HL-60 (cell line): ENCODE measurements at regions not wholly inside any gene's neighbourhood (a gene's known extent, or its start where the extent isn't known, plus 50 kb on each side); places are given as distances from the start of the nearest gene placed in this dataset.

Experiments used
- DNase-seq, 2 experiments: peaks; one replicate each; pipeline ENCODE4 v3.0.0-alpha.2; 2010 to 2020; ENCODE audit warnings: low read depth in 1 of 2, low spot score in 1 of 2
- H3K27ac ChIP-seq: fragments of 250-450 bp; sonication (Bioruptor Pico); replicated peaks from 2 replicates; pipeline ENCODE4 v1.5.1; 2020; ENCODE audit warnings: mild to moderate bottlenecking, moderate library complexity
- H3K27me3 ChIP-seq: fragments of 250-450 bp; sonication (Bioruptor Pico); 2 replicates; pipeline ENCODE4 v1.5.1; 2021; ENCODE audit warnings: mild to moderate bottlenecking, moderate library complexity; ENCODE audit not compliant: insufficient read depth, poor library complexity, severe bottlenecking
- H3K4me3 ChIP-seq: replicated peaks from 2 replicates; pipeline ENCODE4 v1.5.1; 2011; ENCODE audit warnings: mild to moderate bottlenecking, control low read depth, low read length; ENCODE audit not compliant: insufficient read depth
- GABPA ChIP-seq: IDR thresholded peaks from 2 replicates; pipeline ENCODE4 v1.6.1; 2012; ENCODE audit warnings: low read depth
- POLR2AphosphoS5 ChIP-seq: IDR thresholded peaks from 2 replicates; pipeline ENCODE4 v1.6.1; 2012; ENCODE audit warnings: low read depth
- REST ChIP-seq: IDR thresholded peaks from 2 replicates; pipeline ENCODE4 v1.6.1; 2012; ENCODE audit warnings: low read depth; ENCODE audit not compliant: insufficient replicate concordance
- SPI1 ChIP-seq: IDR thresholded peaks from 2 replicates; pipeline ENCODE4 v1.6.1; 2012; ENCODE audit warnings: low read depth, mild to moderate bottlenecking, borderline replicate concordance
- TF ChIP-seq, protein P1 (sequence below): IDR thresholded peaks from one replicate; pipeline ENCODE4 v1.5.1; 2011; ENCODE audit warnings: low read length, control low read depth, inconsistent platforms; ENCODE audit not compliant: insufficient read depth

- no peak for DNase-seq
- no peaks in the 10 kb centered on the region for H3K27me3 ChIP-seq
- TF ChIP-seq GABPA (no peak), REST (no peak), POLR2AphosphoS5 (no peak), SPI1 (no peak)
- TF ChIP-seq, protein P1, sequence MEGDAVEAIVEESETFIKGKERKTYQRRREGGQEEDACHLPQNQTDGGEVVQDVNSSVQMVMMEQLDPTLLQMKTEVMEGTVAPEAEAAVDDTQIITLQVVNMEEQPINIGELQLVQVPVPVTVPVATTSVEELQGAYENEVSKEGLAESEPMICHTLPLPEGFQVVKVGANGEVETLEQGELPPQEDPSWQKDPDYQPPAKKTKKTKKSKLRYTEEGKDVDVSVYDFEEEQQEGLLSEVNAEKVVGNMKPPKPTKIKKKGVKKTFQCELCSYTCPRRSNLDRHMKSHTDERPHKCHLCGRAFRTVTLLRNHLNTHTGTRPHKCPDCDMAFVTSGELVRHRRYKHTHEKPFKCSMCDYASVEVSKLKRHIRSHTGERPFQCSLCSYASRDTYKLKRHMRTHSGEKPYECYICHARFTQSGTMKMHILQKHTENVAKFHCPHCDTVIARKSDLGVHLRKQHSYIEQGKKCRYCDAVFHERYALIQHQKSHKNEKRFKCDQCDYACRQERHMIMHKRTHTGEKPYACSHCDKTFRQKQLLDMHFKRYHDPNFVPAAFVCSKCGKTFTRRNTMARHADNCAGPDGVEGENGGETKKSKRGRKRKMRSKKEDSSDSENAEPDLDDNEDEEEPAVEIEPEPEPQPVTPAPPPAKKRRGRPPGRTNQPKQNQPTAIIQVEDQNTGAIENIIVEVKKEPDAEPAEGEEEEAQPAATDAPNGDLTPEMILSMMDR = no peak
- no peak overlapping the region for H3K4me3 ChIP-seq
- H3K27ac ChIP-seq = no peak overlapping the region
Measured at GRCh38 chr9:89958086-89958485, 353.3 kb downstream of the GADD45G start.

GRCh38 chr9:89961616-89962341 is 357.0 kb downstream of the GADD45G start:
- no peak for DNase-seq
- no peak overlapping the region for H3K4me3 ChIP-seq
- TF ChIP-seq REST = no peak
- H3K27ac ChIP-seq = no peak overlapping the region
- no peaks in the 10 kb centered on the region for H3K27me3 ChIP-seq

DNA sequence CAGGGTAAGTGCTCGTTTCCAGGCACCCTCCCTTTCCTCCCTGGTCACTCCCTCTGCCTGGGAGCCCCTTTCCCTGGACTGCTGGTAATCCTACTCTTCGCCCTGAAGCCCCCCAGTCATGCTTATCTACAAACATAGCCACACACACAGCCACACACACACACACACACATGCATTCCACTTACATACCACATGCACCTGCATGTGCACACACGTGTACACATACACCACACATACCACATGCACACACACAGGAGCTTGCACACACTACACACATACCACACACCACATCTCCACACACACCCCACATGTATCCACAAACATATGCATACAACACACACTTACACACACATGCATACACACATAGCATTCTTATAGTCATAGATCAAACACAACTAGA is 358.5 kb downstream of the GADD45G start:
- no peak for DNase-seq
- Histone ChIP-seq H3K27ac (no peak overlapping the region), H3K4me3 (no peak overlapping the region), H3K27me3 (no peaks in the 10 kb centered on the region)
- TF ChIP-seq SPI1 (no peak), REST (no peak), POLR2AphosphoS5 (no peak)
- TF ChIP-seq, protein P1 = no peak

DNA sequence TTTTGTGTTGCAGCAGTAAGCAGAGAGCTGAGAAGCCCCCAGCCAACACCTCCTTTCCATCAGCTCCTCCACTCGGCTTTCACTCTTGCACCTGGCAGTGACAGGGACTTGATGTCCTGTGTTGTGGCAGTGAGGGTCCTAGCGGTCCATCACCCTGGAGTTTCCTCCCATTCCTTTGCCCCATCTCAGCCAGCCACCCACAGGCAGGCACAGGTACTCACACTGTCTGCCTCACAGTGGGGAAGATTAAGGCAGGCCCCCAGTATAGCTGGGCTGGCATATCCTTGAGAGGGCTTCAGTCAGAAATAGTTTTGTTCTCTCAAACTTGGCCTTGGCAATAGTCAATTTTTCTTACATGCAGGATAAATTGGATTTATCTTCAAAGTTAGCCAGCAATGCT is 362.7 kb downstream of the GADD45G start:
- Histone ChIP-seq H3K27me3 (no peaks in the 10 kb centered on the region), H3K4me3 (no peak overlapping the region), H3K27ac (no peak overlapping the region)
- no peak for DNase-seq
- TF ChIP-seq POLR2AphosphoS5 (no peak), REST (no peak), GABPA (no peak), SPI1 (no peak)
- TF ChIP-seq, protein P1 = no peak
